ENCODE measurements at regions not wholly inside any gene's neighbourhood (a gene's known extent, or its start where the extent isn't known, plus 50 kb on each side); places are given as distances from the start of the nearest gene placed in this dataset.

DNA sequence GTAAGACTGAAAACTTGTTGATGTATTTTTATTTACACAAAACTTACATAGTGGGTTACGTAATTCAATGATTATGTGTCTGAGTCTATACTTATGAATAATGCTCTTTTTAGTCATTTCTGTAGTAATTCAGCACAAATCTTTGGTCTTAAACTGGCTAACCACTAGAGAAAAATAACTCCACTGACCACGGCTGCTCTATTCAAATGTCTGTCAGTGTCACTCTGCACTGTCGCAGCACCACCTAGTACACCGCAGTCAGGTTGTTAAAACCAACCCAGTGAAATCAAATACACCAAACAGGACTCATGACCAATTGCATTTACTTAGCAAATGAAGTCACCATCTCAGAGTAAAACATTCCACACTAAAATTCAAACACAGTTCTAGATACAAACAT, 93.5 kb upstream of the CCDC28A start:
- no peak for TF ChIP-seq CTCF (conservative IDR thresholded peaks at IDR 0.05; ENCODE audit: low read length)
- TF ChIP-seq EZH2phosphoT487 (IDR thresholded peaks at IDR 0.05; ENCODE audit: borderline replicate concordance) = no peak

Data from Loucy (cell line).